HG03439 (cell line): ENCODE measurements at regions not wholly inside any gene's neighbourhood (a gene's known extent, or its start where the extent isn't known, plus 50 kb on each side); places are given as distances from the start of the nearest gene placed in this dataset.

ENCODE experiments used
- ATAC-seq: cut with Tn5 transposase; IDR thresholded peaks from one replicate; pipeline ENCODE4 v1.9.1; 2021; ENCODE audit warnings: mild to moderate bottlenecking, moderate library complexity; ENCODE audit not compliant: unreplicated experiment

DNA sequence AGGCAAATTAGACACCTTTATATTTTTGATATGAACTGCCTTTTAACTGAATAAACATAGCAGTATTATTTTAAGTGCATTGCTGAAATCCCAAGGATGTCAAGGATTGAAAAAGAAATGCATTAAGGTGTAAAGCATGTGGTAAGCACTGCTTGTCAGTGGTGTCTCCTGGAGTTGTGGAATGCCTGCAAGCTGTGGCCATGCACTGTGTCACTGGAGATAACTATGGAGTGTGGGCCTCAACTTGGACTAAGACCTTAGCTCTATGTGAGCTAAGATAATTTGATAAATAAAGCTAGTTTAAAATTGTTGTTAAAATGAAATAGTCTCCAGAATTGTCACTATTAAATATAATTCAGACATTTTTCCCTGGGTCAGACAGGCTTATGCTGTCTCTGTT lies 156.6 kb upstream of the OPRM1 start:
- ATAC-seq: no peak

DNA sequence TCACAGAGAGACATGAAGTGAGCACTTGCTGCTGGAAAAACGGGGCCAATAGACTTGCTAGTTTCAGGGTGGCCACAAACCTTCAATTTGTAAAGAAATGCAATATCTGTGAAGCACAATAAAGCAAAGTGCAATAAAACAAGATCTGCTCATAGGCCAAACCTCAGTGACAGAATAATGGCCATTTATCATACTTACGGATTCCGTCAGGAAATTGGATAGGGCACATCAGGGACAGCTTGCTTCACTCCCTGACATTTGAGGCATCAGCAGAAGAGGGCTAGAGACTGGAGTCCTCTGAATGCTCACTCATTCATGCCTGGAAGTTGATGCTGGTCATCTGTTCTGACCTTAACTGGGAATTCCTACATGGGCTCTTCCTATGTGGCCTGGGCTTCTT lies 165.5 kb upstream of the OPRM1 start:
- no peak for ATAC-seq

DNA sequence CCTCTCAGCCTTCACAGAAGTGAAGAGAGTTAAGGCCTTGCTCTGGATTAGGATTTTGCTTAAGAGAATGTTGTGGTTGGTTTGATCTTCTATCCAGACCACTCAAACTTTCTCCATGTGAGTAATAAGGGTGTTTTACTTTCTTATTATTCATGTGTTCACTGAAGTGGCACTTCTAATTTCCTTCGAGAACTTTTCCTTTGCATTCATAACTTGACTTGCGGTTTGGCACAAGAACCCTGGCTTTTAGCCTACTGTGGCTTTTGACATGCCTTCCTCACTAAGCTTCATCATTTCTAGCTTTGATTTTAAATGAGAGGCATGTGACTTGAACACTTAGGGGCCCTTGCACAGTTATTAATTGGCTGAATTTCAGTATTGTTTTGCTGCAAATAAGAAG lies 166.1 kb upstream of the OPRM1 start:
- ATAC-seq: no peak

DNA sequence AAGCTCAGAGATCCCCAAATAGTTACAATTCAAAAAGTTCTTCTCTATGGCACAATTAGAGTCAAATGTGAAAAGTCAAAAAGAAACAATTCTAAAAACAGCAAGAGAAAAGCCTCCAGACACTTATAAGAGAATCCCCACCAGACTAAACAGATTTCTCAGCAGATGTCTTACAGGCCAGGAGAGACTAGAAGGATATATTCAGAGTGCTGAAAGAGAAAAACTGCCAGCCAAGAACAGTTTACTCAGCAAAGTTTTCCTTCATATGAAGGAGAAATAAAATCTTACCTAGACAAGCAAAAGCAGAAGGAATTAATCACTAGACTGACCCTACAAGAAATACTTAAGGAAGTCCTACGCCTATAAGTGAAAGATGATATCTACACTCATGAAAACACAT lies 176.1 kb upstream of the OPRM1 start:
- no peak for ATAC-seq

DNA sequence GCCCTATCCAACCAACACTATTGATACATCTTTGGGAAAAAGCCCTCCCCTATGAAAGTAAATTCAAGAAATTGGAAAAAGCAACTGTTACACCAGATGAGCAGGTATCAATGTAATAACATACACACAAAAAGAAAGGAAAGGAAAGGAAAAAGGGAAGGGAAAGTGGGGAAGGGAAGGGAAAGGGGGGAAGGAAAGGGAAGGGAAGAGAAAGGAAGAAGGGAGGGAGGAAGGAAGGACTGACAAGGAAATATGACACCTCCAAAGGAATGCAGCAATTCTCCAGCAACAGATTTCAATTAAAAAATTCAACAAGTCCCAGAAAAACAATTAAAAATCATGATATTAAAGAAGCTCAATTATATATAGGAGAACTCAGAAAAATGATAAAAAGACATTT lies 176.9 kb upstream of the OPRM1 start:
- ATAC-seq: no peak

DNA sequence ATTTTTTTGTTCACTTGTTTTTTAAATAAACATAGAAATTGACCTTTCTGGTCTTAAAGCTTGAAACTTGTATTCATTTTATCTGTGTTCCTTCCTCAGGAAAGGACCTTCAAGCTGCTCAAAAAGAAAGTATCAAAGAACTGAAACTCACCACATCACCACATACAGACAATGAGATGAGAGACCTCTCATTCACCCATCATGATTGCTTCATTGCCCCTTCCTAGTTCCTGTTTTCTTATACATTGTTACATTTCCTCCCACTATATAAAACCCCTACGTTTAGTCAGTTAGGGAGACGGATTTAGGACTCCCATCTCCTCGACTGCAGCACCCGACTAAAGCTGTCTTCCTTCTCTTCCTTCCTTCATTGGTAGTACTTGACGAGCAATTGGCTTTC lies 180.5 kb upstream of the OPRM1 start:
- no peak for ATAC-seq

DNA sequence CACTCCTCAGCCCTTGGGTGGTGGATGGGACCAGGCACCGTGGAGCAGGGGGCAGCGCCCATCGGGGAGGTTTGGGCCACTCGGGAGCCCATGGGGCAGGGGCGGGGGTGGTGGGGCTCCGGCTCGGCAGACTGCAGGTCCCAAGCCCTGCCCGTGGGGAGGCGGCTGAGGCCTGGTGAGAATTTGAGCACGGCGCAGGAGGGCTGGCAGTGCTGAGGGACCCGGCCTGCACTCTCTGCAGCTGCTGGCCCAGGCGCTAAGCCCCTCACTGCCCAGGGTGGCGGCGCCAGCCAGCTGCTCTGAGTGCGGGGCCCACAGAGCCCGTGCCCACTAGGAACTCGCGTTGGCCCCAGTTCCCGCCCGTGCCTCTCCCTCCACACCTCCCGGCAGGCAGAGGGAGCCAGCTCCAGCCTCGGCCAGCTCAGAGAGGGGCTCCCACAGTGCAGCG lies 182.1 kb upstream of the OPRM1 start:
- ATAC-seq: no peak

DNA sequence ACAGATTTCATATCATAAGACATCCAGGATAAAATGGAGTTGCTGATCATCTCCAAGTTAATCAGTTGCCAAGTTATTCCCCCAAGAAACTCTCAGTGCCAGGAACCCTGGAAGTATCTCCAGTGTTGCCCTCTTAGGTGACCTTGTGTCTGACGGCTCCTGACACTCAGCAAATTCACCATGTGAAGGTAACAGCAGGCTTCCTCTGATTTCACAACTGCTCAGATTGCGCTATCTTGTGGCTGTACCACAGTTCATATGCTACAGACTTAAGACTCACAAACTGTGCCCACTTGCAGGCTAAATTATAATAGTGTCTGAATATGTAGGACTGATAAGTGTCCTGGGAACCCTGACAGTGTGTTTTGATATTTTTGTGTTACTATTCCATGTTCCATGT lies 186.6 kb upstream of the OPRM1 start:
- no peak for ATAC-seq

DNA sequence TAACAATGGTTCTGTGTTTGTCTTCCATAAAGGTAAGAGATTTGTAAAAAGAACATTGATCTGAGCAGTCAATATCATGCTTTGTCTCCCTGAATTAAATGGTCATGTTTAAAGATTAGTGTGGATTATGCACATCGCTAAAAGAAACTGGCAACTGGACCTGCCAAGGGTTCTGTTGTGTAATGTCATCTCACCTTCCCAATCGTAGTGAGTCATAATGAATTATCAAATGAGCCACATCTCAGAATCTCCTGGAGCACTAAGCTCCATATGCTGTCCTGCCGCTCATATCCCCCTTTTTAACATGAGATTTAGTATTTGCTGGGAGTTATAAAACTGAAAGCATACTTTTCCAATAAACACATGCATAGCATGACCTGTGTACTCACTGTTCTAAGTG lies 187.0 kb upstream of the OPRM1 start:
- no peak for ATAC-seq

DNA sequence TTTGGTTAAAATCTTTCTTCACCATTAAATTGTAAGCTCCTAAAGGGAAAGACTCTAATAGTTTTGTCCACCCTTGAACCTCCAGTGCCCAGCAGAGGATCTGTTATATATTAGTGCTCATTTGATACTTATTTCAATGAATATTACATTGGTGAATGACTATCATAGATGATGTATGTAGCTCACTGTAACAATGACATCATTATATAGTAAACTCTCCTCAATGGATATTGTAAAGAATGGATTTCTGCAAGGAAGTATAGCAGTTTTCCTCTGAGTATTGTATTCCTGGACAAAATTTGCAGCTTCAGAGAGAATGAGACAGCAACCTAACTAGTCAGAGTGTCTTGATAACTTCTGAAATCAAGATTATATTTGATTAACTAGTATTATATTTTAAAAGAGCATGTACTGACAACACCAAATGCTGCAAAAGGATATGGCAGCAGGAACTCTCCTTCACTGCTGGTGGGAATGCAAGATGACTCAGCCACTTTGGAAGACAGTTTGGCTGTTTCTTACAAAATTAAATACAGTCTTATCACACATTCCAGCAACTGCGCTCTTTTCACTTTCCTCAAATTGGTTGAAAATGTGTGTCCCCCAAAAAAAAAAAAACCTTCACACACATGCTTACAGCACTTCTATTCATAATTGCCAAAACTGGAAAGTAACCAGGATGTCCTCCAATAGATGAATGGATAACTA lies 189.8 kb upstream of the OPRM1 start:
- no peak for ATAC-seq

DNA sequence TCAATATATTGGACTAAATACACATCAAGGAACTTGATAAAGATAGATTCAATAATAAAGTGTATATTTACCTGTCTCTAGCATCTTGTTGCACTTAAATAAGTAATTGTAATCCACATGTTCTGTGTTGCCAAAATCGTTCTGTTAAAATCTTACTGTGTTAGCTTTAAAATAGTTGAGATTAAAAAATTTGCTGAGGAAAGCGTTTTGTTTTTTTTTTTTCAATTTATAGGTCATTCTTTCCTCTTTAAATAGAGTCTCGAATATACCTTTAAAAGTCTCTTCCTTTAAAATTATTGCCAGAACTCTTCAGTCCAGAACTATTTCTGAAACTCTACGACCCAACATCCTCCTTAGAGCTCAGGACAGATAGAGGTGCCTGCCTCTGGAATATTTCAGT lies 195.6 kb upstream of the OPRM1 start:
- no peak for ATAC-seq

DNA sequence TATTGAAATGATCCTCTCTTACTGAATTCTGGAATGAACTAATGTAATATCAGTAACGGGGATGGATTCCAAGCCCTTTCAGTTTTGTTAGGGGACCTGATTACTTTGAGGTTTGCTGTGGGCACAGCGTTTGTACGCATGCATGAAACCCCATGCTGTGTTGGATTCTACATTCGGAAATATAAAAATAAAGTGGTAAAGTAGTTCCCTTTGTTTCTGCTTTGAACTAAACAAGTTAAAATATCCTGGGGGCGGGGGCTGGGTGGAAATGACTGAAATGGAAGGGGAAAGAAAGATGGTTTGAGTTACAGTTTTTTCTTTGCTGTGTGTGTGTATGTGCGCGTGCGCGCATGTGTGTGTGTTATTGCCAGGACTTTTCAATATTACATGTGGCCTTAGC lies 196.5 kb upstream of the OPRM1 start:
- ATAC-seq: no peak

DNA sequence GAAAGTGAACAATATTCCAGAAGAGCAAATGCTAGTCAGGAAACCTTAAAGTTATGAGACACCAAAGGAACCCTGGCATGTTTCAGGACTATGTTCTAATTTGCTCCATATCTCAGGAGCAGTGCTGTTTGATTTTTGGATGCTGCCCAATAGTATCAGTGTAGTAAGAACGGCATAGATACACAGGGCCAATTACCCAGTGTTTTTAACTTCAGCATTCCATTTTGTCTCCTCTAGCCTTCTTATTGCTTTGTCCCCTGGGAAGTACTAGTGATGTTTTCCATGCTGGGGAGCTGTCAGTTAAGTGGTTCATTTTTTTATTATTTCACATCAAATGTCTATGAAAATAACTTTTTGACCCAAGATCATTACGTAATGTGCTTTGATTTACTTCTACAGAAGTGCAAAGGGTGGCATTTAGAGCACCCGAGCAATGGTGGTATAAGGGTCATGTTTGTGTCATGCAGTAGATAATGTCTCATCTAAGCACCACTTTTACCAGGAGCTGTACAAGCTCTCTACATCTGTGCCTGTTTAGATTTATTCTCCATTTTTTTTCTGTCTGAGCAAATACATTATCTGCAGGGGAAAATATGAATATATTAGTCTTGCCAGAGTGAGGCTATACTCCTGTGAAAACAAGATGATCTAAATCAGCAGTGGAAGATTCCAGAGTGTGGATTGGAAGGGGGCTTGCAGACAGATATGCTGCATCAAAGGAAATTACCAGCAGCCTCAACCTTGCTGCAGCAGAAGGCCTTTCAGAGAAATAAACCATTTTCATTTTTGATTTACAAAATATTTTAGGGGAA lies 198.8 kb upstream of the OPRM1 start:
- ATAC-seq: no peak

DNA sequence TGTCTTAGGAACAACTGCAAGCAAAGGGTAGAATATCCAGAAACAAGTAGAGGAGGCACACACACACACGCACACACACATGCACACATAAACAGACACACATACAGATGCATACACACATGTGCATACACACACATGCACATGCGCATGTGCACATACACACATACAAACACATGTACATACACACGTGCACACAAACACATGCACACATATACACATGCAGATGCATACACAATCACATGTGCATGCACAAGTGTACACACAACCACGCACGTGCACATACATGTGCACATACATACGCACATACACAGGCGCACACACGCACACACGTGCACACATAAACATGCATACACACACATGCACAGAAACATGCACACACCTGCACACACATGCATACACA lies 206.5 kb upstream of the OPRM1 start:
- no peak for ATAC-seq

DNA sequence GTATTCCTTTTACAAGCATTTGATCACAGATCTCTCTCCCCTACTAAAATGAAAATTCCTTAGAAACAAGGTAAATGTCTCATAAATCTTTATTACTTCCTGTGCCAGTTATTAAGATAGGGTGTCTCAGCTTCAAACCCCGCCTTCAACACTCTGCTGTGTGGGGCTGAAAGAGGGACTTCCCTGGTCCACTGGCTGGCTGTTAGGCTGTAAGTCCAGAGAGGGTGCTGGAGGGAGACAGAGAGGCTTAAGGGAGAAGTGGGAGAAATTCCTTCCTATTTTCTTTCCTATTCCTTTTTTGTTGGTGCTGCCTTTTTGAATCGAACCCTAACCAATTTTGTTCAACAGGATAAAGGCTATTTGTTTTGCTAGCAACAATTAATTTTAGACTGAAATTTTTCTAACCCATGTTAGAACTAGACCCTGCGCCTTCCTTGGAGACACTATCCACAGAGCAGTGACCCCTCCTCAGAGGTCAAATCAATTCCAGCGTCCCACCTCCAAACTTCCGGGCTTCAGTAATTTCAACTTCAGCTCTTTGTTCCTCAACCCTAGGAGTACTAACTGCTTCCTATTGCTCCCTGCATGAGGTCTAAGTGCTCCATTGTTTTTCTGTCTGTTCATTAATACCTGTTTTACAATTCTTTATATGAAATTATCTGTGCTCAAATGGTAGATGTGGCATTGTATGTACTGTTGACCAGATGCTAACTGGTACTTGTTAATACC lies 207.5 kb upstream of the OPRM1 start:
- no peak for ATAC-seq

DNA sequence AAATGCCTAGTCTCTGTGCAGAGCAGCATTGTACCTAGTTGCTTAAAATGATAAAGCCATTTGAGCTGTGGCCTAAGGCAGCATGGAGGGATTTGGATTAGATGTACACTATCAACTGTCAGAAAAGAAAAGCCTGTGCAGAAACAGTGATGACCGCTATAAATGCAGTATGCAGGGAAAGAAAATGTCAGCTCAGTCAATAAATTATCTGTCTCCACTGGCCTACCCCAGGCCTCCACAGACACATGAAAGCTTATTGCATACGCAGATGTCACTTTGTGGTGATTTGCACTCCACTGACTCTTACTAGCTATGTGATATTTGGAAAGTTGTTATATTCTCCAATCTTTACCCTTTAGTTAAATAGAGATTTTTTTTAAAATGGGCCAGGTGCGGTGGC lies 221.9 kb upstream of the OPRM1 start:
- ATAC-seq: no peak

DNA sequence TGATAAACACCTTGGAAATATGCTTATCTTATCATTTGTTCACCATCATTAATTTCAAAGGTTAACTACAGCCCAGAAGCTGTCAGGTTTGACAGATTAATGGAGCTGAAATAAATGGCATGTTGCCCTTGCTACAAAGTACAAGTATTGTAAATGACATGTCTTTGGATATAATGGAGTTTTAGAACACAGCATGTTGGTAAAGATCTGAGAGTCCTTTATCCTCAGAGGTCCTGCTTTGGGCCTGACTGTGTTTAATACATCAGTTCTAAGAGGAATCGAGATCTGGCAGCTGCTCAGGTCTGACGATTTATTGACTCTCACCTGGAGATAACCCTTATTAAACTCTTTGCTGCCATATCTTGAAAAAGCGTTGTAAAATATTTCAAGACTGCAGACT lies 222.7 kb upstream of the OPRM1 start:
- ATAC-seq: no peak

DNA sequence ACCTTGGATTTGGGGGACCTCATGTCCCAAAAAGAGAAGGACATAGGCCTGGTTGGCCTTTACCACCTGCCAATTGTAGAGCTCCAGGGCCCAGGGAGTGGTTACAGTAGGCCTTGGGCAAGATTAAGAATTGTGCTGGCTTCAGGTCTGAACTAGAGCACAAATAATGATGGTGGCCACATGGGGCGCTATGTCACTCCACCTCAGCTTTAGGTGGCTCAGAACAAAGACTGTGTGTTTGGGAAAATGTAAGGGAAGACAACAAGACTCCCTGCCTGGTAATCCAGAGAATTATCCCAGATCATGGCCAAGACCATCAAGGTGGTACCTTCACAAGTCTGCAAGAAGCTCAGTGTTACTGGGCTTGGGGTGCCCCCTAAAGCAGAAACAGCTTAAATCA lies 224.9 kb upstream of the OPRM1 start:
- ATAC-seq: no peak

DNA sequence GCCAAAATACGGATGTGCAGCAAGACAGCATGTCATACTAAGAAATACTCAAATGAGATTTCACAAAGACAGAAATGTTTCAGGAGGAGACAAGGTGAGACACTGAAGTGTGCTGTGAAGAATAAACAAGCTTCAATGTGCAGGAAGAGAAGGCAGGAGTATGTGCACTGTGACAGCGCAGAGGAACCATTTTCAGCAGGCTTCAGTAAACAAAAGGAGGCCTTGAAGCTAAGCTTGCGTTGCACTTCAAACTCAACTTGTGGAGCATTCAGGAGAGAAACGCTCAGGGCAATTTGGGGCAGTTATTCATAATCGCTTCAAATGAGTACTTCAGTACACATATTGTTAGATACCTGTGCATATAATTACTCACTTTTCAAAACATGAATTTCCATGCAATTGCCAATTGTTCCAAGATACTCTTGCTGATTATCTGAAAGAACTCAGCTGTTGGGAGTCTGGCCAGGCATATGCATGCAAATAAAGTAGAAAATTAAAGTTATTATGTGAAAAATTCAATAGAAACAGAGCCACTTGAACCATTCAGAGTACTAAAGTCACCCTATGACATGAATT lies 234.2 kb upstream of the OPRM1 start:
- ATAC-seq: no peak

DNA sequence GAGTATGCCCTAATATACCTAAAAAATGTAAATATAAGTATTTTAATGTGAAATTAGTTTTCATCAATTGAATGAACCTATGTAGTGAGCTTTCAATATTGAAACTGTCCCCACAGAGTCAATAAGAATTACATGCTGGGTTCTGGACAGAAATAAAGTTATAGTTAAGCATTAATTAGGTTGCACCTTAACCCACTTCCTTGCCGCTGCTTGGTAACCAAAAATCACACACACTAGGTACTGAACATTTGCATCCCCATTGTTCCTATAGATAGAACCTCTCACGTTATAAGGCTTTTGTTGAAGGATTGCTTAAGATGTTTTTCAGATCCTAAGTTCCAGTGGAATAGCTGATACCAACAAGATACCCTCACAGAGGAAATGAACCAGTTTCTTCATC lies 237.1 kb upstream of the OPRM1 start:
- no peak for ATAC-seq

DNA sequence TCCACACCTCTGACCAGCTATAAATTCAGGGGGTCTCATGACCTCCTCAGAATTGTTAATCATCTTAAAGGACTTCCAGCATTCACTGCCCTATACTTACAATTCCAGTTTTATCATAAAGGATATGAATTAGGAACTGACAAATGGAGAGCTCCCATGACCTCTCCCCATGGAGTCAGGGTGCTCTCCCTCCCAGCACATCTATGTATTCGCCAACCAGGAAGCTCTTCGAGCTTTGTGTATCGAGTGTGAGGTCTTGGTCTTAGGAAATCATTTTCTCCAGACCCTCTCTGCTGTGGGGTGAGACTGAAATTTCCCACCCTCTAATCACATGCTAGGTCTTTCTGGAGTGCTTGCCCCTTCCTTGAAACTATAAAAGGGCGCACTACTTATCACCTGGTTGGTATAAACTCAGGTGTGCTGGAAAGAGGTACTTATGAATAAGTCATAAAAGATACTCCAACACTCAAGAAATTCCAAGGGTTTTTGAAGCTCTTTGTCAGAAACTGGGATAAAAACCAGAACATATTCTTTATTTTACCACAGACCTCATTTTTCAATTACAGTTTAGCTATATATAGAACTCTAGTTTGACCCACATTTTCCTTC lies 238.4 kb upstream of the OPRM1 start:
- no peak for ATAC-seq
